SK-N-SH treated with all-trans-retinoic acid at 6 μM for 48 hours (cell line): ENCODE measurements at regions not wholly inside any gene's neighbourhood (a gene's known extent, or its start where the extent isn't known, plus 50 kb on each side); places are given as distances from the start of the nearest gene placed in this dataset.

Experiments
- ATAC-seq: fragments of 200-7000 bp; cut with Tn5 transposase; 3 replicates; pipeline ENCODE4 v1.9.1; 2020; ENCODE audit warnings: mild to moderate bottlenecking, moderate library complexity
- ARNTL ChIP-seq: fragments of 450-650 bp; formaldehyde crosslinking; IDR thresholded peaks from 2 replicates; pipeline ENCODE4 v1.5.0; 2020; ENCODE audit warnings: low read depth, mild to moderate bottlenecking, moderate library complexity, borderline replicate concordance
- BACH2 ChIP-seq: fragments of 250-450 bp; sonication (Bioruptor Pico); IDR thresholded peaks from 2 replicates; pipeline ENCODE4 v1.9.0; 2021; ENCODE audit warnings: mild to moderate bottlenecking, borderline replicate concordance
- CSDC2 ChIP-seq: fragments of 250-450 bp; sonication (Bioruptor Pico); IDR thresholded peaks from 2 replicates; pipeline ENCODE4 v1.5.0; 2020; ENCODE audit warnings: mild to moderate bottlenecking, moderate library complexity
- ESRRG ChIP-seq: fragments of 250-450 bp; sonication (Bioruptor Pico); IDR thresholded peaks from 2 replicates; pipeline ENCODE4 v1.6.1; 2021; ENCODE audit warnings: mild to moderate bottlenecking
- GLIS3 ChIP-seq: fragments of 250-450 bp; sonication (Bioruptor Pico); IDR thresholded peaks from 2 replicates; pipeline ENCODE4 v1.5.0; 2020; ENCODE audit warnings: mild to moderate bottlenecking, moderate library complexity
- ISL1 ChIP-seq: fragments of 250-450 bp; sonication (Bioruptor Pico); IDR thresholded peaks from 2 replicates; pipeline ENCODE4 v2.1.2; 2022; ENCODE audit warnings: mild to moderate bottlenecking, moderate library complexity
- OSR1 ChIP-seq: fragments of 250-450 bp; sonication (Bioruptor Pico); IDR thresholded peaks from 2 replicates; pipeline ENCODE4 v1.8.0; 2022; ENCODE audit warnings: moderate library complexity, mild to moderate bottlenecking, inconsistent platforms
- PPARA ChIP-seq: fragments of 250-450 bp; sonication (Bioruptor Pico); IDR thresholded peaks from 2 replicates; pipeline ENCODE4 v1.5.0; 2020; ENCODE audit warnings: mild to moderate bottlenecking, borderline replicate concordance
- RARB ChIP-seq: fragments of 250-450 bp; sonication (Bioruptor Pico); IDR thresholded peaks from 2 replicates; pipeline ENCODE4 v1.8.0; 2021; ENCODE audit warnings: mild to moderate bottlenecking, moderate library complexity
- SNAI2 ChIP-seq: fragments of 250-450 bp; sonication (Bioruptor Pico); IDR thresholded peaks from 2 replicates; pipeline ENCODE4 v1.5.0; 2020; ENCODE audit warnings: mild to moderate bottlenecking, moderate library complexity
- TCF4 ChIP-seq: fragments of 250-450 bp; sonication (Bioruptor Pico); IDR thresholded peaks from 2 replicates; pipeline ENCODE4 v1.8.0; 2021; ENCODE audit warnings: mild to moderate bottlenecking, moderate library complexity, borderline replicate concordance
- ZC3H10 ChIP-seq: fragments of 250-450 bp; sonication (Bioruptor Pico); IDR thresholded peaks from 2 replicates; pipeline ENCODE4 v1.5.1; 2021; ENCODE audit warnings: mild to moderate bottlenecking, moderate library complexity
- ZFP3 ChIP-seq: fragments of 250-450 bp; sonication (Bioruptor Pico); IDR thresholded peaks from 2 replicates; pipeline ENCODE4 v1.5.0; 2020; ENCODE audit warnings: mild to moderate bottlenecking, moderate library complexity
- ZFP30 ChIP-seq: fragments of 450-650 bp; formaldehyde crosslinking; IDR thresholded peaks from 2 replicates; pipeline ENCODE4 v1.5.0; 2022; ENCODE audit warnings: mild to moderate bottlenecking, moderate library complexity
- ZNF565 ChIP-seq: fragments of 450-650 bp; formaldehyde crosslinking; conservative IDR thresholded peaks from 2 replicates; pipeline ENCODE4 v1.5.0; 2020; ENCODE audit warnings: low read depth, mild to moderate bottlenecking, moderate library complexity
- ZNF70 ChIP-seq: fragments of 450-650 bp; formaldehyde crosslinking; IDR thresholded peaks from 2 replicates; pipeline ENCODE4 v1.5.0; 2020; ENCODE audit warnings: mild to moderate bottlenecking, moderate library complexity
- ZNF8 ChIP-seq: fragments of 450-650 bp; formaldehyde crosslinking; IDR thresholded peaks from 2 replicates; pipeline ENCODE4 v1.5.0; 2020; ENCODE audit warnings: mild to moderate bottlenecking, moderate library complexity
- TF ChIP-seq, protein P1 (sequence below): fragments of 250-450 bp; sonication (Bioruptor Pico); IDR thresholded peaks from 2 replicates; pipeline ENCODE4 v1.5.0; 2020; ENCODE audit warnings: mild to moderate bottlenecking, moderate library complexity
- TF ChIP-seq, protein P2 (sequence below): fragments of 250-450 bp; sonication (Bioruptor Pico); IDR thresholded peaks from 2 replicates; pipeline ENCODE4 v1.5.1; 2020; ENCODE audit warnings: low read depth, mild to moderate bottlenecking, moderate library complexity
- TF ChIP-seq, protein P3 (sequence below): fragments of 250-450 bp; sonication (Bioruptor Pico); IDR thresholded peaks from 2 replicates; pipeline ENCODE4 v1.8.0; 2020; ENCODE audit warnings: mild to moderate bottlenecking, moderate library complexity, borderline replicate concordance

DNA sequence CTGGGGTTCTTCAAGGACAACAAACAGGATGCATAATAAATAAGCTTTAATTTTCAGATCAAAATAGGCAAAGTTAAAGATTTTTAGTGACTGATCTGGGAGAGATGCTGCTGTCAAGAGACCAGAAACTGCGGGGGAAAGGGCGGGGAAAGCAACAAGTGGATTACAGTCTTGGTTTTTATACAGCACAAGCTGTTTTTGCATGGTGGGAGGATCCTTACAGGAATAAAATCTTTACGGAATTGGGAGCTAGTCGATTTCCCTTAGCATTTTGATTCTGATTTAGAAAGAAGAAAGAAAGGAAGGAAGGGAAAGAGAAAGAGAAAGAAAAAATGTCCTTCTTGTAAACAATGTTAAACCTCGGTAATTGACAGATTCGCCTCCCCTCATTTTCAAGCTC is 242.3 kb upstream of the SP8 start (continued):
- TF ChIP-seq, protein P1, sequence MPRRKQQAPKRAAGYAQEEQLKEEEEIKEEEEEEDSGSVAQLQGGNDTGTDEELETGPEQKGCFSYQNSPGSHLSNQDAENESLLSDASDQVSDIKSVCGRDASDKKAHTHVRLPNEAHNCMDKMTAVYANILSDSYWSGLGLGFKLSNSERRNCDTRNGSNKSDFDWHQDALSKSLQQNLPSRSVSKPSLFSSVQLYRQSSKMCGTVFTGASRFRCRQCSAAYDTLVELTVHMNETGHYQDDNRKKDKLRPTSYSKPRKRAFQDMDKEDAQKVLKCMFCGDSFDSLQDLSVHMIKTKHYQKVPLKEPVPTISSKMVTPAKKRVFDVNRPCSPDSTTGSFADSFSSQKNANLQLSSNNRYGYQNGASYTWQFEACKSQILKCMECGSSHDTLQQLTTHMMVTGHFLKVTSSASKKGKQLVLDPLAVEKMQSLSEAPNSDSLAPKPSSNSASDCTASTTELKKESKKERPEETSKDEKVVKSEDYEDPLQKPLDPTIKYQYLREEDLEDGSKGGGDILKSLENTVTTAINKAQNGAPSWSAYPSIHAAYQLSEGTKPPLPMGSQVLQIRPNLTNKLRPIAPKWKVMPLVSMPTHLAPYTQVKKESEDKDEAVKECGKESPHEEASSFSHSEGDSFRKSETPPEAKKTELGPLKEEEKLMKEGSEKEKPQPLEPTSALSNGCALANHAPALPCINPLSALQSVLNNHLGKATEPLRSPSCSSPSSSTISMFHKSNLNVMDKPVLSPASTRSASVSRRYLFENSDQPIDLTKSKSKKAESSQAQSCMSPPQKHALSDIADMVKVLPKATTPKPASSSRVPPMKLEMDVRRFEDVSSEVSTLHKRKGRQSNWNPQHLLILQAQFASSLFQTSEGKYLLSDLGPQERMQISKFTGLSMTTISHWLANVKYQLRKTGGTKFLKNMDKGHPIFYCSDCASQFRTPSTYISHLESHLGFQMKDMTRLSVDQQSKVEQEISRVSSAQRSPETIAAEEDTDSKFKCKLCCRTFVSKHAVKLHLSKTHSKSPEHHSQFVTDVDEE (CRISPR knock-in tag): no peak
- no peak for TF ChIP-seq ZNF70 (CRISPR knock-in tag)
- TF ChIP-seq, all 23 proteins: peak for 0

DNA sequence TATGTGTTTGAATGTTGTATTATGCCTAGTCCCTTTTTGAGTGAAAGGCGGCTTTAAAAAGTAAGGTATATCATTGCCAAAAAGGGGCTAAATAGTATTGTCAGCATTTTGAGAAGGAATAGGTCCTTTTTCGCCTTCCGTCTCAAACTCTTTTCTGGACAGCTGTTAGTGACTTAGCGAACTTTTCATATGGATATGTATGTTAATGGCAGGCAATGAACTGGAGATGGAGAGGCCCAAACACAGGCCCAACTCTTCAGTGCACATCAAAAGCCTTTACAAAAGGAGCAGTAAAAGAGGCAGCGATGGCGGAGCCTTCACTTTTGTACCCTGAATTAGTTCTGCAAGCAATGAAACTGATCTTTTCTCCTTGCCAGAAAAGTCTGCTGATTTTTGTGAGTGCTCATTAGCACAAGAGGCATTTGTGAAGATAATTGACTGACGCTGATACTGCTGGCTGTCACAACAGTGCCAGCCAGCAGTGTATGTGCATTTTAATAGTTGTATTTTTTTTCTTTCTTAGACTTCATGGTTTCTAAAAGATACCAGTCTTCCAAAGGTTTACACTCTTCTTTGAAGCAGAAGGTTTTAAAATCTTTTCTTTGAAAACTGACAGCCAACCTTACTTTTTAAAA is 243.7 kb upstream of the SP8 start:
- no peak for ATAC-seq
- TF ChIP-seq GLIS3 (CRISPR knock-in tag): no peak
- TF ChIP-seq BACH2: no peak
- TF ChIP-seq, protein P1 (CRISPR knock-in tag): no peak
- TF ChIP-seq PPARA (CRISPR knock-in tag): no peak
- no peak for TF ChIP-seq ARNTL (CRISPR knock-in tag)
- no peak for TF ChIP-seq SNAI2 (CRISPR knock-in tag)
- no peak for TF ChIP-seq ZFP3 (CRISPR knock-in tag)
- TF ChIP-seq ZNF70 (CRISPR knock-in tag): no peak
- TF ChIP-seq OSR1 (CRISPR knock-in tag): no peak
- no peak for TF ChIP-seq ESRRG (CRISPR knock-in tag)
- TF ChIP-seq, protein P2, sequence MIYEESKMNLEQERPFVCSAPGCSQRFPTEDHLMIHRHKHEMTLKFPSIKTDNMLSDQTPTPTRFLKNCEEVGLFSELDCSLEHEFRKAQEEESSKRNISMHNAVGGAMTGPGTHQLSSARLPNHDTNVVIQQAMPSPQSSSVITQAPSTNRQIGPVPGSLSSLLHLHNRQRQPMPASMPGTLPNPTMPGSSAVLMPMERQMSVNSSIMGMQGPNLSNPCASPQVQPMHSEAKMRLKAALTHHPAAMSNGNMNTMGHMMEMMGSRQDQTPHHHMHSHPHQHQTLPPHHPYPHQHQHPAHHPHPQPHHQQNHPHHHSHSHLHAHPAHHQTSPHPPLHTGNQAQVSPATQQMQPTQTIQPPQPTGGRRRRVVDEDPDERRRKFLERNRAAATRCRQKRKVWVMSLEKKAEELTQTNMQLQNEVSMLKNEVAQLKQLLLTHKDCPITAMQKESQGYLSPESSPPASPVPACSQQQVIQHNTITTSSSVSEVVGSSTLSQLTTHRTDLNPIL (CRISPR knock-in tag): no peak
- TF ChIP-seq ZFP30 (CRISPR knock-in tag): no peak
- TF ChIP-seq ZNF8 (CRISPR knock-in tag): no peak
- TF ChIP-seq ZC3H10 (CRISPR knock-in tag): no peak
- no peak for TF ChIP-seq RARB (CRISPR knock-in tag)
- TF ChIP-seq ISL1: no peak
- TF ChIP-seq, protein P3, sequence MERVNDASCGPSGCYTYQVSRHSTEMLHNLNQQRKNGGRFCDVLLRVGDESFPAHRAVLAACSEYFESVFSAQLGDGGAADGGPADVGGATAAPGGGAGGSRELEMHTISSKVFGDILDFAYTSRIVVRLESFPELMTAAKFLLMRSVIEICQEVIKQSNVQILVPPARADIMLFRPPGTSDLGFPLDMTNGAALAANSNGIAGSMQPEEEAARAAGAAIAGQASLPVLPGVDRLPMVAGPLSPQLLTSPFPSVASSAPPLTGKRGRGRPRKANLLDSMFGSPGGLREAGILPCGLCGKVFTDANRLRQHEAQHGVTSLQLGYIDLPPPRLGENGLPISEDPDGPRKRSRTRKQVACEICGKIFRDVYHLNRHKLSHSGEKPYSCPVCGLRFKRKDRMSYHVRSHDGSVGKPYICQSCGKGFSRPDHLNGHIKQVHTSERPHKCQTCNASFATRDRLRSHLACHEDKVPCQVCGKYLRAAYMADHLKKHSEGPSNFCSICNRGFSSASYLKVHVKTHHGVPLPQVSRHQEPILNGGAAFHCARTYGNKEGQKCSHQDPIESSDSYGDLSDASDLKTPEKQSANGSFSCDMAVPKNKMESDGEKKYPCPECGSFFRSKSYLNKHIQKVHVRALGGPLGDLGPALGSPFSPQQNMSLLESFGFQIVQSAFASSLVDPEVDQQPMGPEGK (CRISPR knock-in tag): no peak

DNA sequence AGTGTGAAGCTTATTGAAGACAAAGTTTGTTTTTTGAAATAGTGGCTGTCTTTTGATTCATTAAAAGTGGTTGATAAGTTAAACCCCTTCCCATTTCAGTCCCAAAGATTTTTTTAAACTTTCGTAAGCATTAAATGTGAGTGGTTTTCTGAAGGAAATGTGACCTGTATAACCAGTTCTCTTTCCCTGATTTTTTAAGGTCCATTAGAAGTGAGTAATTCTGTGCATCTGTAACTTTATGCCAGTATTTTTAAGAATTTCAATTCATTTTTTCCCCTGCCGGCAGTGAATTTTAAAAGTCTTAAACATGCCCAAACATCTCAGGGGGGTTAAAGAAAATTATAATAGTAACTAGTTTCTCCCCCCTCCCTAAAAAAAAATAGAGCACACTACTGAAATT is 254.6 kb upstream of the SP8 start:
- ATAC-seq: no peak
- TF ChIP-seq SNAI2 (CRISPR knock-in tag) (no peak), TCF4 (no peak)
- TF ChIP-seq, all 23 proteins: peak for 0

DNA sequence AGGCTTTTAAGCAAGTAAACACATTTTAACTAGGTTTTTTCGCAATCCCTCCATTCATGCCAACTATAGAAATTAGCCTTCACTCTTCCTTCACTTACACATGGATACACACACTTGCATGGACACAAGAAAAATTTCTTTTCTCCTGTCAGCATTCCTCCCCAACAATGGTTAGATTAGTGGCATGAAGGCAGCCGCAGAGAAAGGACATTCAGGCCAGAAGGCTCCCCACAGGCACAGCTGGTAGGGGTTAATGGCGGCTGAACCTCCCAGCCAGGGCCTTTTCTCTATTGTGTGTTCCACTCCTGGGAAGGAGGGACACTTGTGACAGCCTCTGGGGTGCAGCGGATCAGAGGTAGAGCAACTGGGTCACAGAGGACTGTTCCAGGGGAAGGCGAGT is 255.0 kb upstream of the SP8 start:
- no peak for ATAC-seq
- TF ChIP-seq BACH2: no peak
- TF ChIP-seq, protein P3 (CRISPR knock-in tag): no peak
- TF ChIP-seq, protein P2 (CRISPR knock-in tag): no peak
- no peak for TF ChIP-seq CSDC2
- TF ChIP-seq RARB (CRISPR knock-in tag): no peak
- no peak for TF ChIP-seq ISL1
- no peak for TF ChIP-seq OSR1 (CRISPR knock-in tag)
- no peak for TF ChIP-seq GLIS3 (CRISPR knock-in tag)
- TF ChIP-seq ZNF8 (CRISPR knock-in tag): no peak
- TF ChIP-seq ZFP30 (CRISPR knock-in tag): no peak
- no peak for TF ChIP-seq ZC3H10 (CRISPR knock-in tag)
- no peak for TF ChIP-seq TCF4
- TF ChIP-seq ZNF565 (CRISPR knock-in tag): no peak
- no peak for TF ChIP-seq PPARA (CRISPR knock-in tag)
- TF ChIP-seq, all 23 proteins: peak for 0
